WERI-Rb-1 (cell line): ENCODE measurements at regions not wholly inside any gene's neighbourhood (a gene's known extent, or its start where the extent isn't known, plus 50 kb on each side); places are given as distances from the start of the nearest gene placed in this dataset.

Source experiments
- DNase-seq: peaks from one replicate; pipeline ENCODE4 v3.0.0-alpha.2; 2020
- H3K27ac ChIP-seq: fragments of 250-450 bp; sonication (Bioruptor Pico); 2 replicates; pipeline ENCODE4 v1.5.1; 2020; ENCODE audit warnings: mild to moderate bottlenecking, moderate library complexity
- H3K27me3 ChIP-seq: fragments of 250-450 bp; sonication (Bioruptor Pico); 2 replicates; pipeline ENCODE4 v1.5.1; 2021; ENCODE audit warnings: mild to moderate bottlenecking, low read depth, moderate library complexity; ENCODE audit not compliant: insufficient read depth, severe bottlenecking
- H3K36me3 ChIP-seq: fragments of 250-450 bp; sonication (Bioruptor Pico); 2 replicates; pipeline ENCODE4 v1.5.1; 2020; ENCODE audit warnings: mild to moderate bottlenecking, moderate library complexity
- H3K4me3 ChIP-seq: 2 replicates; pipeline ENCODE4 v1.5.1; 2011; ENCODE audit warnings: low read depth, mild to moderate bottlenecking, control low read depth, low read length
- H3K9me3 ChIP-seq: fragments of 250-450 bp; sonication (Bioruptor Pico); 2 replicates; pipeline ENCODE4 v1.5.1; 2021; ENCODE audit warnings: mild to moderate bottlenecking, moderate library complexity; ENCODE audit not compliant: severe bottlenecking
- TF ChIP-seq, protein P1 (sequence below): IDR thresholded peaks from 2 replicates; pipeline ENCODE4 v1.5.1; 2011; ENCODE audit warnings: low read depth, mild to moderate bottlenecking, control low read depth, inconsistent platforms, low read length

GRCh38 chr2:117074756-117075155 is 739.7 kb upstream of the DDX18 start:
- DNase-seq, result no peak
- Histone ChIP-seq H3K36me3 (no peaks in the 10 kb centered on the region), H3K4me3 (no peak overlapping the region), H3K27ac (no peak overlapping the region), H3K9me3 (peaks cover 8% of the 10 kb centered on the region), H3K27me3 (peaks cover 24% of the 10 kb centered on the region)
- TF ChIP-seq, protein P1, sequence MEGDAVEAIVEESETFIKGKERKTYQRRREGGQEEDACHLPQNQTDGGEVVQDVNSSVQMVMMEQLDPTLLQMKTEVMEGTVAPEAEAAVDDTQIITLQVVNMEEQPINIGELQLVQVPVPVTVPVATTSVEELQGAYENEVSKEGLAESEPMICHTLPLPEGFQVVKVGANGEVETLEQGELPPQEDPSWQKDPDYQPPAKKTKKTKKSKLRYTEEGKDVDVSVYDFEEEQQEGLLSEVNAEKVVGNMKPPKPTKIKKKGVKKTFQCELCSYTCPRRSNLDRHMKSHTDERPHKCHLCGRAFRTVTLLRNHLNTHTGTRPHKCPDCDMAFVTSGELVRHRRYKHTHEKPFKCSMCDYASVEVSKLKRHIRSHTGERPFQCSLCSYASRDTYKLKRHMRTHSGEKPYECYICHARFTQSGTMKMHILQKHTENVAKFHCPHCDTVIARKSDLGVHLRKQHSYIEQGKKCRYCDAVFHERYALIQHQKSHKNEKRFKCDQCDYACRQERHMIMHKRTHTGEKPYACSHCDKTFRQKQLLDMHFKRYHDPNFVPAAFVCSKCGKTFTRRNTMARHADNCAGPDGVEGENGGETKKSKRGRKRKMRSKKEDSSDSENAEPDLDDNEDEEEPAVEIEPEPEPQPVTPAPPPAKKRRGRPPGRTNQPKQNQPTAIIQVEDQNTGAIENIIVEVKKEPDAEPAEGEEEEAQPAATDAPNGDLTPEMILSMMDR, result no peak

DNA sequence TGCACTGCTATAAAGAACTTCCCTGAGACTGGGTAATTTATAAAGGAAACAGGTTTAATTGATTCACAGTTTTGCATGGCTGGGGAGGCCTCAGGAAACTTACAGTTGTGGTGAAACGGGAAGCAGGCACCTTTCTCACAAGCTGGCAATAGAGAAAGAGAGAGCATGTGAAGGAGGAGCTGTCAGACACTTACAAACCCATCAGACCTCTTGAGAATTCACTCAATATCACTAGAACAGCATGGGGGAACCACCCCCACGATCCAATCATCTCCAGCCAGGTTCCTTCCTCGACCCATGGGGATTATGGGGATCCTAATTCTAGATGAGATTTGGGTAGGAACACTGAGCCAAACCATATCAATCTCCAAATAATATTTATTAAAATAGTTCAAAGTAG is 729.2 kb upstream of the DDX18 start:
- no peaks in the 10 kb centered on the region for H3K9me3 ChIP-seq
- no peak overlapping the region for H3K4me3 ChIP-seq
- H3K36me3 ChIP-seq, result no peaks in the 10 kb centered on the region
- H3K27ac ChIP-seq, result no peak overlapping the region
- TF ChIP-seq, protein P1, result no peak
- peaks cover 51% of the 10 kb centered on the region for H3K27me3 ChIP-seq
- no peak for DNase-seq

DNA sequence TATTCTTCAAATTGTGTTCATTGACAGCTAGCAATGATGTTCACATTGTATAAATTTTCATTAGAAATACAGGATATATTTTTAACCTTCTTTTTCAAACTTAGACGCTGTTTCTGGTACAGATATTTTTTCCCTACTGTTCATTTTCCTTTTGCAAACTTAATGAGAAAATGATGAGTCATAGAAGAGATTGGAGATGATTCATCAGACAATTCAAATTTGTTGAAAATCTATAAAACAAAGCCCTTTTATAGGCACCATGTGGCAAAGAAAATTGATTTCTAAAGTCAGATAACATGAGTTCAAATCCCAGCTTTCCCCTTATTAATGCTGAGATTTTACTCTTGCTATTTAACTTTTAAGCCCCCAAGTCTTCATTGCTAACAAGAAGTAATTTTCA is 728.8 kb upstream of the DDX18 start:
- H3K27me3 ChIP-seq, result peaks cover 51% of the 10 kb centered on the region
- H3K27ac ChIP-seq, result no peak overlapping the region
- TF ChIP-seq, protein P1, result no peak

DNA sequence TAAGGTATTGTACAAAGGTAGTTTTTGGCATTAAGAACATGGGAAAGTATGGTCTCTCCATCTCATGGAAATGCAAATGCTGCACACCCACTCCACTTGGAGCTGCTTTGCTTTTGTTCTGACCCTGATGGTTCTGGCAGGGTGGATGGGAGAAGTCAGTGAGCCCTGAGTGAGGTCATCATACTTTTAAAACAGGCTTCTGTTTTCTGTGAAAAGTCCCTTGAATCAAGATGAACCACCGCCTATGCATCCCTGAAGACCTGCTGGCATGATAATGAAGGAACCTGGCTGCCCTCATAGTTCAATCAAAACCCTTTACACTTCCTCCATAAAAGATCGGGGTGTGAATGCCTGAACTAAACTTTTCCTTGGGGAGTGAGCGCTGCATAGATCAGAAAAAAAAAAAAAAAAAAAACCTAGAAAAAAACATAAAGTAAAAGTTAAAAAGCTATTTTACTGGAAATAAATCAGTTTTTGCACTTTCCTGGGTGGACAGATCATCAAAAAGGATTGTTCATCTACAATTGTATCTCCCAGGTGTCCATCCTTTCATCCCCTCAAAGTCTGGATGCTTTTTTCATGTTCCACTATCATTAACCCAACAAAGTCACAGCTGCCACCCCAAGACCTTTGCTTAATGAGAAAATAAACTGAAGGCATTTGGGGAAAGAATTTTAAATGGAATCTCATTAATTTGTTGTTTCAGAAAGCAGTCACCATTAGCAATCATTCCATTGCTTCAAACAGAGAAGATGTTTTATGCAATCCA is 728.1 kb upstream of the DDX18 start:
- TF ChIP-seq, protein P1, result no peak
- no peaks in the 10 kb centered on the region for H3K9me3 ChIP-seq
- no peak for DNase-seq
- H3K27me3 ChIP-seq, result peaks cover 51% of the 10 kb centered on the region
- no peak overlapping the region for H3K27ac ChIP-seq
- no peaks in the 10 kb centered on the region for H3K36me3 ChIP-seq
- no peak overlapping the region for H3K4me3 ChIP-seq

More for the DNA sequence above, 728.8 kb upstream of the DDX18 start:
- Histone ChIP-seq H3K4me3 (no peak overlapping the region), H3K9me3 (no peaks in the 10 kb centered on the region), H3K36me3 (no peaks in the 10 kb centered on the region)
- no peak for DNase-seq

DNA sequence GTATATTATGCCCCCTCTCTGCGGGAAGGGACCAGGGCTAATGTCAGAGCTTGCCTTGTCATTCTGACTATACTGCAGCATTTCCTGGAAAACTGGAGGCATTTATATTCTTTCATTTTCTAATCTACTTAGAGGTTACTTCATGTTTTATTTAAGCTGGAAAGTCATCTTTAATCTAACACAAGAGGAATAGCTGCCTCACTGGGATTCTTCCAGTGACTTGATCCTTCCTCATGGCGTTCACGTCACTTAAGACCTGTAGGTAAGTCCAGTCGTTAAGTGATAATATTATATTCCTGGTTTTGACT is 727.6 kb upstream of the DDX18 start:
- Histone ChIP-seq H3K36me3 (no peaks in the 10 kb centered on the region), H3K27ac (no peak overlapping the region), H3K27me3 (peaks cover 52% of the 10 kb centered on the region), H3K9me3 (no peaks in the 10 kb centered on the region), H3K4me3 (no peak overlapping the region)
- TF ChIP-seq, protein P1, result no peak
- DNase-seq, result no peak

GRCh38 chr2:117087535-117088291 is 726.8 kb upstream of the DDX18 start:
- H3K4me3 ChIP-seq, result no peak overlapping the region
- H3K27me3 ChIP-seq, result peaks cover 54% of the 10 kb centered on the region
- H3K9me3 ChIP-seq, result no peaks in the 10 kb centered on the region
- H3K27ac ChIP-seq, result no peak overlapping the region
- TF ChIP-seq, protein P1, result no peak
- no peak for DNase-seq
- no peaks in the 10 kb centered on the region for H3K36me3 ChIP-seq
